ENCODE measurements at regions not wholly inside any gene's neighbourhood (a gene's known extent, or its start where the extent isn't known, plus 50 kb on each side); places are given as distances from the start of the nearest gene placed in this dataset.

DNA sequence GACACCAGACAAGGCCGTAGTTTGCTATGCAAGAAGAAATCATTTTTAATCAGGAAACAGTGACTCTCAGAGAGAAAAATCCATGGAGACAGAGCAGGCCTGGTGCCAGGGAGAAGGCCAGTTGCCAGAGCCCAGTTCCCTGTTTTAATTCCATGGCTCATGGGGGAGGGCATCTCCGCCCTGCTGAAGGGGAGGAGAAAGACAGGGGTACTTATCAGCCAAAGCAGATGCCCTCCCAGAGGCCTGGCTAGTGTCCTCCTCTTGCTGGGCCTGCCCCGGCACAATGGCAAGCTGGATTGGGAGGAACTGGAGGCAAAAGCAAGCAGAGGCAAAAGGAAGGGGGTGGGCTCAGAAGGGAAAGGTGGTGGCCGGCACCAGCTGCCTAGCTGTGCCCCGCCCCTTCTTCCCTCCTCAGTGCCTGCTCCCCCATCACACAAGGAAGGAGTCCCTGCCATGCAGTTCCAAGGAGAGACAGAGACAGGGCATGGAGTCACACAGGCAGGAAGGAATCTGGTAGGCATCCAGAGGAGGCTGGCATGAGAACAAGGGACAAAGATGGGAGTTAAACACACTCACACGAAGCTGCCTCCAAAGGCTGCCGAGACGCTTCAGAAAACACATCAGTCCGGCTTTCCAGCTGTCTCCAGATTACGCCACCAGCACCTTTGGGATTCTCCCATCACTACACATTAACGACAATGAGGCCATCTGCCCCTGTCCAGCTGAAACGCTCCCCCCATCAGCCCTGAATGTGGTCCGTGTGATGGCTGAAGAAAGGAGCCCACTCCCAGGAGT lies 591.8 kb downstream of the BUD13 start:
- H3K36me3 ChIP-seq (ENCODE audit: low read depth, missing control alignments) = no peaks in the 10 kb centered on the region
- H3K9me3 ChIP-seq = no peaks in the 10 kb centered on the region
- 70 to 73% methylated on average over 13 of the region's 13 CpGs for WGBS, 2 donors
- H3K4me3 ChIP-seq = no peak overlapping the region
- no peaks in the 10 kb centered on the region for H3K27me3 ChIP-seq
- intact Hi-C loops (cut with DNase I; ENCODE audit: low total_unique reads) = no loop called here
- TF ChIP-seq, protein P1, sequence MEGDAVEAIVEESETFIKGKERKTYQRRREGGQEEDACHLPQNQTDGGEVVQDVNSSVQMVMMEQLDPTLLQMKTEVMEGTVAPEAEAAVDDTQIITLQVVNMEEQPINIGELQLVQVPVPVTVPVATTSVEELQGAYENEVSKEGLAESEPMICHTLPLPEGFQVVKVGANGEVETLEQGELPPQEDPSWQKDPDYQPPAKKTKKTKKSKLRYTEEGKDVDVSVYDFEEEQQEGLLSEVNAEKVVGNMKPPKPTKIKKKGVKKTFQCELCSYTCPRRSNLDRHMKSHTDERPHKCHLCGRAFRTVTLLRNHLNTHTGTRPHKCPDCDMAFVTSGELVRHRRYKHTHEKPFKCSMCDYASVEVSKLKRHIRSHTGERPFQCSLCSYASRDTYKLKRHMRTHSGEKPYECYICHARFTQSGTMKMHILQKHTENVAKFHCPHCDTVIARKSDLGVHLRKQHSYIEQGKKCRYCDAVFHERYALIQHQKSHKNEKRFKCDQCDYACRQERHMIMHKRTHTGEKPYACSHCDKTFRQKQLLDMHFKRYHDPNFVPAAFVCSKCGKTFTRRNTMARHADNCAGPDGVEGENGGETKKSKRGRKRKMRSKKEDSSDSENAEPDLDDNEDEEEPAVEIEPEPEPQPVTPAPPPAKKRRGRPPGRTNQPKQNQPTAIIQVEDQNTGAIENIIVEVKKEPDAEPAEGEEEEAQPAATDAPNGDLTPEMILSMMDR (IDR thresholded peaks at IDR 0.05) = no peak
- no peak for TF ChIP-seq POLR2A (IDR thresholded peaks at IDR 0.05)
- no peaks in the 10 kb centered on the region for H3K4me1 ChIP-seq
- no peak for DNase-seq
- H3K27ac ChIP-seq = no peak overlapping the region

DNA sequence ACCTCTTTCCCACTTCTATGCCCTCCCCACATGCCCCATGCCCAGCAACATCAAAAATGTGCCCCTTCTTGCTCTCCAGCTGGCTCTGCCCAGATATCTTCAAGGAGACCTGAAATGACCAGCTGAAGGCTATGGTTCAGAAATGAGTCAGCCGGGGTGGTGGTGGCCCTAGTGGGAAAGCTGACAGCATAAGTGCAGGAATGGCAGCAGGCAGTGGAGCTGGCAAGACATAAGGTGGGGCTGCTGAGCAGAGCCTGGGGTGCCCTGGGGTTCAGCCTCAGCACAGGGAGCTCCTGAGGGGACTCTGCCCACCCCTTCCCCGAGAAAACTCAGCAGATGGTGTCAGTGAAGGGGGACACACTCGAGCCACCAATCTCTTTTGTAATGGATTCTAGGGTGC lies 593.4 kb downstream of the BUD13 start:
- Histone ChIP-seq H3K9me3 (no peaks in the 10 kb centered on the region), H3K4me3 (no peak overlapping the region), H3K36me3 (ENCODE audit: low read depth, missing control alignments) (no peaks in the 10 kb centered on the region), H3K27ac (no peak overlapping the region), H3K27me3 (no peaks in the 10 kb centered on the region), H3K4me1 (no peaks in the 10 kb centered on the region)
- intact Hi-C loops (cut with DNase I; ENCODE audit: low total_unique reads) = no loop called here
- no peak for DNase-seq
- WGBS, 2 donors = 50 to 82% methylated on average over 3 of the region's 3 CpGs
- TF ChIP-seq POLR2A (IDR thresholded peaks at IDR 0.05) = no peak
- TF ChIP-seq, protein P1 (IDR thresholded peaks at IDR 0.05) = no peak

DNA sequence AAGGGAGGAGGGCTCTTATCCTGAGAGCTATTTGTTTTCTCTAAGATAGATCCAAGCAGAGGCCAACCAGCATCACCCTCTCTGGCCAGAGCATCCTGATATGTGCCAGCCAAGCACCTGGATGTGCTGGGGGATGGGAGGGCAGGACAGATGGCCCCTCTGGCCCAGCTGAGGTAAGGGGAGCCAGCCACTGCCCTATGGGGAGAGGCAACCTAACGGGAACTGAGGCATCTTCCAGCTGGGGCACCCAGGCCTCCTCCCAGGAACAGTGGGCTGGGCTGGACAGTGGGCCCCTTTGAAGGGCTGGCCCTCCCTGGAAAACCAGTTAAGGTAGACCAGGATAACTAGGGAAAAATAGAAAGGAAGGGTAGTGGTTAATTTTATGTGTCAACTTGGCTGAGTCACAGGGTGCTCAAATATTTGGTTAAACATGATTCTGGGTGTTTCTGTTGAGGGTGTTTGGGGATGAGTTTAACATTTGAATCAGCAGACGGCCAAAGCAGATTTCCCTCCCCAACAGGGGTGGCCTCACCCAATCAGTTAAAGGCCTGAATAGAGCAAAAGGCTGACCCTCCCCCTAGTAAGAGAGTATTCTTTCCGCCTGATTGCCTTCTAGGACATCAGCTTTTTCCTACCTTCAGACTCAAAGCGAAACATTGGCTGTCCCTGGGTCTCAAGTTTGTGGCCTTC lies 595.1 kb downstream of the BUD13 start:
- TF ChIP-seq, protein P1 (IDR thresholded peaks at IDR 0.05) = no peak
- TF ChIP-seq POLR2A (IDR thresholded peaks at IDR 0.05) = no peak
- no peaks in the 10 kb centered on the region for H3K9me3 ChIP-seq
- H3K4me3 ChIP-seq = no peak overlapping the region
- H3K27ac ChIP-seq = no peak overlapping the region
- H3K27me3 ChIP-seq = no peaks in the 10 kb centered on the region
- H3K4me1 ChIP-seq = no peaks in the 10 kb centered on the region
- intact Hi-C loops (cut with DNase I; ENCODE audit: low total_unique reads) = no loop called here
- DNase-seq = no peak
- no peaks in the 10 kb centered on the region for H3K36me3 ChIP-seq (ENCODE audit: low read depth, missing control alignments)
- 84 to 96% methylated on average over 4 of the region's 4 CpGs for WGBS, 2 donors

DNA sequence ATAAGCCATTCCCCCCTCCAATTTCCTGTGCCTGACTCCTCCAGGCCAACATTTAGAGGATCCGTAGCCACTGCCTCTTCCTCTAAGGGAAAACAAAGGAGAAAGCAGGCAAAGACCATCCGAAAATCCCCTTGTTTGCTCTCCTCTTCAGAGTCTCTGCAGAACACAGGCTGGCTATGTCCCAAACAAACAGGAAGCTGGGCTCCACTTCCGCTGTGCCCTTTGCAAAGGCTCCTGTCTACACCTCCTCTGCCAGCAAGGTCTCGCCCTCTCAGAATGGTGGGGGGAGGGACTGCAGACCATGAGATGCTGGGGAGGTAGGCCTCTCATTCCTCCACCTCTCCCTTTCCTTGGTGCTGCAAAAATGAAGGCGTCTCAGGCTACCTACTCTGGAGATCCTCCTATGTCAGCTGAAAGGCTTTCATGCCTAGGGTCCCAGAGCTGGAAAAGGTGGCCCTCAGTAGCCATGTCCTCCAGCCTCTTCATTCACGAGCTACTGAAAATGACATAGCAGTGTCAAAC lies 596.2 kb downstream of the BUD13 start:
- WGBS, 2 donors = 81 to 86% methylated on average over 4 to 6 of the region's 6 CpGs
- intact Hi-C loops (cut with DNase I; ENCODE audit: low total_unique reads) = no loop called here
- DNase-seq = no peak
- TF ChIP-seq POLR2A (IDR thresholded peaks at IDR 0.05) = no peak
- TF ChIP-seq, protein P1 (IDR thresholded peaks at IDR 0.05) = no peak
- Histone ChIP-seq H3K27me3 (no peaks in the 10 kb centered on the region), H3K36me3 (ENCODE audit: low read depth, missing control alignments) (no peaks in the 10 kb centered on the region), H3K9me3 (no peaks in the 10 kb centered on the region), H3K27ac (no peak overlapping the region), H3K4me1 (no peaks in the 10 kb centered on the region), H3K4me3 (no peak overlapping the region)
